GM18519 (cell line): ENCODE measurements at regions not wholly inside any gene's neighbourhood (a gene's known extent, or its start where the extent isn't known, plus 50 kb on each side); places are given as distances from the start of the nearest gene placed in this dataset.
"Not testable (repeated sequence)": the region's sequence is repeated elsewhere in the genome, so short reads cannot be mapped to it uniquely, and the experiment has no call there.

Experiments
- ATAC-seq: cut with Tn5 transposase; IDR thresholded peaks from one replicate; pipeline ENCODE4 v1.9.1; 2021; ENCODE audit warnings: mild to moderate bottlenecking, moderate library complexity; ENCODE audit not compliant: unreplicated experiment, low FRiP score

- no peak for ATAC-seq
Observed at GRCh38 chr2:53217250-53217649, 550.4 kb upstream of the CHAC2 start.

DNA sequence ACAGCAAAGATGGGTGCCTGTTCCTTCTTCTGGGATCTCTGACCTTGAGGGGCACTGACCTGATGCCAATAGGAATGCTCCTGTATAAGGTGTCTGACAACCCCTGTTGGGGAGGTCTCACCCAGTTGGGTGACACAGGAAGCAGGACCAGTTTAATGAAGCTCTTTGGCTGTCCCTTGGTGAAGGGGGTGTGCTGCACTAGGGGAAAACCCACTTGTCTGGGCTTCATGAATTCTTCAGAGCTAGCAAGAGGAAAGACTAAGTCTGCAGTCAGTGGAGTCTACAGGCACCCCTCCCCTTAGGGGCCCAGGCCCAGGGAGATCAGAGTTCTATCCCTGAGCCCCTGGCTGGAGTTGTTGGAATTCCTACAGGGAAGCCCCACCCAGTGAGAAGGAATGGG, 550.8 kb upstream of the CHAC2 start:
- no peak for ATAC-seq

GRCh38 chr2:53212576-53212975, 555.0 kb upstream of the CHAC2 start:
- ATAC-seq: no peak

DNA sequence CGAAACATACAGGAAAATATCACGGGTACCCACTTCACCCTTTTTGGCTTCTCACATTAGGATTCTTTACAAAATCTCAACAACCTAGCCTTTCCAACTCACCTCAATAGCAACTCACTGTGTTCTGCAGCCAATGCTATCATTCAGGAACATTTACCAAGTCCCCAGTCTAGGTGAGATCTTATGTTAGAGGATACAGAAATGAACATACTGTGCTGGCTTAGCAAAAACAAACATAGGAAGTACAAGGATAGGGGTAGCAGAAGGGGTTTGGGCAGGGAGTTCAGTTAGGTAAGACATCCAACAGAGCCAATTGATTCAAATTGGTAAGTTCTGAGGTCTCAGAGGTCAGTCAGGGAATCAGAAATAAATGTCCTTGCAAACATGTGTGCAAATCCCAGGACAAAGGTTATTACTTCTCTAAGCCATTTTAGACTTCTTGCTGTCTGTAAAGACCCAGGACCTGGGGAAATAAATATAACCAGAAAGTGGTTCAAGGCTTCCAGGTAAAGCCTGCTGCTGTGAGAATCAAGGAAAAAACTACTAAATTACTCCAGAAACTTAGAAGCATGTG, 556.3 kb upstream of the CHAC2 start:
- ATAC-seq: no peak

DNA sequence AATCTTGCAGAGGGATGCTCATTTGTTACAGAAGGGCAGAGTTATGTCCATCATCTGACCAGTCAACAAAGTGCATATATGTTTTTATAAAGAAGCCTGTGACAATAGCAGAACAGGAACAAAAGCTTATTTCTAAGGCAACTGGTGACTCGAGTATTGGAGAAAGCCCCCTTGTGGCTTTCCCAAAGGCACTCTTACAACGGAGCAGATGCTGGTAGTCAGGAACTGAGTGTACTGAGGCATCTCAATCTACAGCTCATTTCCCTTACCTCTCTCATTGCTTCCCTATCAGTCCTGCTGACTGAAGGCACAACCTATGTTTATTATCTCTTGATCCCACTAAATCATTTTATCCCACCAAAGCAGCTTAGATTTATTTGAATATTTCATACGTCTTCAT, 557.1 kb upstream of the CHAC2 start:
- no peak for ATAC-seq

GRCh38 chr2:53209679-53210458, 557.7 kb upstream of the CHAC2 start:
- ATAC-seq: no peak

DNA sequence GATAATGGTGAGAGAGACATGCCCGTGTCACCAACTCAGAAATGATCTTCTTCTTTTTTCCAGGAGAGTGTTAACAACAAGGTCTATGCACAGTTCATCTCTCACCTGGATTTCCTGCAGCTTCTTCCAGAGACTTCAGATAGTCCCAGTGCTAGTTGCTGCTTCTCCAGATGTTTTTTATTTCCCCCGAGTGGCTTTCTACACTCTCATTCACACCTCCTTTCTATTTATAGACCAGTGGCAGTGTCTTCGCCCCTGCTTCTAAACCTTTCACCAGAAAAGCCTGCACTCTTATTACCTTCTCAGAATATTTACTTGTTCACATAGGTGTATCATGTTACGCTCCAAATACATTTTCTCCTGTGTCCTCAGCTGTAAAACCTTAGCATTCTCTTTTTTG, 558.8 kb upstream of the CHAC2 start:
- no peak for ATAC-seq

DNA sequence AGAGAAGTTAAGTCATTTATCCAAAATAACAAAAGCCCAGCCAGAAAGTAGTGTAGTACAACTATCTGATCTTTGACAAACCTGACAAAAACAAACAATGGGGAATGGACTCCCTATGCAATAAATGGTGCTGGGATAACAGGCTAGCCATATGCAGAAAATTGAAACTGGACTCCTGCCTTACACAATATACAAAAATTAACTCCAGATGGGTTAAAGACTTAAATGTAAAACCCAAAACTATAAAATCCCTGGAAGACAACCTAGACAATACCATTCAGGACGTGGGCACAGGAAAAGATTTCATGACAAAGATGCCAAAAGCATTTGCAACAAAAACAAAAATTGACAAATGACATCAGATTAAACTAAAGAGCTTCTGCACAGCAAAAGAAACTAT, 561.4 kb upstream of the CHAC2 start:
- not testable (repeated sequence) for ATAC-seq

- ATAC-seq: no peak
Observed at GRCh38 chr2:53202063-53202462, 565.5 kb upstream of the CHAC2 start.

DNA sequence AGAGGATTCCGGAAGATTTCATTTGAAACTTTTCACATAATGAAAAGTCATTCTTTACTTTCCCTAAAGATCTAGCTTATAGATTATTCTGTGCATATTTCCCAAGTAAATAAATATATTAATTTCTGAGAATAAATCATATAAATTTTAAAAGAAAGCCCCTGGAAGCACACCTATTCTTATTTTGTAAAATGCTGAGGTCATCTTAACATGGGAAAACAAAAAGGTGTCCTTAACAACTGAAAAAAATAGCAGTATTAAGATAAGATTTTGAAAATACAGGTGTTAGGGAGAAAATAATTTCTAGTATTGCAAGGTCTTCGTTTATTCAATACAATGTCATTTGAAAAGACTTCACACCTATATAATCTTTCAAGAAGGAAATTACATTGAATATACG, 567.5 kb upstream of the CHAC2 start:
- no peak for ATAC-seq

- no peak for ATAC-seq
Observed at GRCh38 chr2:53188851-53189510, 578.6 kb upstream of the CHAC2 start.

DNA sequence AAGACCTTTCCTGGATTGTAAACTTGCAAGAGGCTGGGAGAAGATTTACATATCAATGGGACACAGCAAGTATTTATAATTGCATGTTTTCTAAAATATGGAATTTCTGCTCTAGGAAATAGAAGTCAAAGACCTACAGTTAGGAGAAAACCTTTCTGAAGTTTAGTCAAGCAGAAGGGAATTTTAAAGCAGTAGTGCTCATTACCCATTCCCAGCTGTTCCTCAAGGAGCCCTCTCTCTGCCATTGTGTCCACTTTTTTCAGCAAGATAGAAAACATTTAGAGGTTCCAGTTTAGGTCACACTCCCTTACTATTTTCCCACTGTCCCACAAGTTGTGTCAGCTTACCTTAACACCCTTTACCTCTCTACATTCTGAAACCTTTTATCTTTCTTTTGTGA, 584.0 kb upstream of the CHAC2 start:
- ATAC-seq: no peak

- no peak for ATAC-seq
Observed at GRCh38 chr2:53182601-53183000, 585.0 kb upstream of the CHAC2 start.

DNA sequence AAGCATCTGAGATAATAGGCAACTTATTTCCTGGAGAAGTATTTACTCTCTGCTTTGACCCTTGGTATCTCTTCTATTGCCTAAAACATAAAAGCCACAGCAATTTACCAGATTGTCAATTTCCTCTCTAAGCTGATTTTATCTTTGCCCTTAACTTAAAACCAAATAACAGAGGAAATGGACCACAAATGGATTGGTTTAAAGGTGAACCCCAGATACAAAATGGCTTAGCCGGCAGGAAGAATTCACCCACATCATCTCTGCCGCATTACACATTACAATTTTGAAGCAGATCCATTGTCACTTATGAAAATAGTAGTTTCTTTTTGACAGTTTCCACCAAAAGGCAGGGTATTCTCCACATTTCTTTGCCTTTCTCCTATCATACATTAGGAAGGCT, 585.8 kb upstream of the CHAC2 start:
- no peak for ATAC-seq

DNA sequence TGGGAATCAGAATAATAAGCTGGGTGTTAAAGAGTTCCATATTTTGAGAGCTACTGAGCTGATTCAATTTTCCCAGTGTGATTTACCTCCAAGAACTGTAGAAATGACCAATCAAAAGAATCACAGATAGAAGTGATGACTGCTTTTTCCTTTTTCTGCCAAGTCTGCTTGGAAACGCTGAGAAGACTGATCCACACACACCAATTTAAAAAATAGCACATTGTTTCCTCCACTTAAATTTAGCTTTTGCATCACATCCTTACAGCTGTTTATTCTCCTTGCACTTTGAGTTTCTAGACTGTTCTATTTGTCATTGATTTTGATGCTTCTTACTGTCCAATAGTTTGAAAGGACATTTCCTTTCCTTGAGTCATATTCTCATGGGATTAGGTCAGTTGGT, 590.3 kb upstream of the CHAC2 start:
- ATAC-seq: no peak

GRCh38 chr2:53174539-53174938, 593.1 kb upstream of the CHAC2 start:
- no peak for ATAC-seq

GRCh38 chr2:53173698-53174455, 593.7 kb upstream of the CHAC2 start:
- ATAC-seq: no peak

DNA sequence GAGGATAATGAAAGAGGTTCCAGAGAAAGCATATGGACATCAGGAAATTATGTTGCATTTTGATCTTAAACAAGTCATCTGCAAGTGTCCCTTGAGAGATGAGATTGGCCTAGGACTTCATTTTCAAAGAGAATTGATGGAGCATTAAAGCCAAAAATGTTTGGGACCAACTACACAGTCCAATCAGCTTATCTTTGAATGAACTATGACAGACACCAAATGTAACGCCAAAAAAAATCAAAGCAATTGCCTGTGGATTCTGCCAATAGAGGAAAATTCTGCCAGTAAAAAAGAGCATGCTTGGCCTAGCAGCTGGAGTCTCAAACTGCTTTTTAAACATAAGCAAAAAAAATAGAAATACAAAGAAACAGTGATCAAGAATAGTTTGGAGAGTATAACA, 594.5 kb upstream of the CHAC2 start:
- ATAC-seq: no peak

- ATAC-seq: no peak
Observed at GRCh38 chr2:53170466-53170865, 597.1 kb upstream of the CHAC2 start.

GRCh38 chr2:53167227-53167626, 600.4 kb upstream of the CHAC2 start:
- ATAC-seq: no peak

DNA sequence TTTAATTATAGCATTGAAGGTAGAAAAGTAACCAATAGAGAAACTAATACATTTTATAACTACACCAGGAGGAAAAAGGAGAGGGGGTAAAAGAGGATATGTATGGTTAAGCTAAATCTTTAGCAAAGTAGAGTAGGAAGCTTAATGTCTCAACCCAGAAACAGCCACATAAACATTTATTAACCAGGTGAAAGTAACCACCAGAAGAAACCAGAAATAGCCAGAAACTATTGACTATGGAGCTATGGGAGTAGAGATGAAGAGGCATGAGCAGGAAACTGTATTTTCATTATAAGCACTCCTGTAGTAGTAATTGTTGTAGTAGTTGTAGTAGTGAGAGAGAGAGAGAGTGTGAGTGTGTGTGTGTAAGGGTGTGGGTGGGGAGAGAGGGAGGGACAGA, 617.5 kb upstream of the CHAC2 start:
- no peak for ATAC-seq
